ENCODE measurements at regions not wholly inside any gene's neighbourhood (a gene's known extent, or its start where the extent isn't known, plus 50 kb on each side); places are given as distances from the start of the nearest gene placed in this dataset.

DNA sequence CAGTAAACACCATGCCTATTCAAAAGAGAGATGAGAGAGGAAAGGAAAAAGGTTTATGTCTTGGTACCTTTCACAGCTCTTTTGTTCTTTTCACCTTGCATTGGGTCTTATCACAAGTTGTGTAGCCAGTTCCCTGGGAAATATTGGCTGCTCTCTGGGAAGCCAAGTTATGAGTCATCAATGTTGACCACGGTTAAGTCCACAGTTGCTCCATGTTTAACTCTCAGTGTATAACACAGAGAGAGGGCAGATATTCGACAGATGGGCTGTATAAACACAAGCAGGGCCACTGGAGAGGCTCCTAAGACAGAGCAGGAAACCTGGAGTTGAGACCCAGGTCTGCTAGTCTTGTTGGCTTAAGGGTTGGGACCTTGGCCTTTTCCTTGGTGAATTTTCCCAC, 718.6 kb downstream of the QKI start:
- no peak for DNase-seq

DNA sequence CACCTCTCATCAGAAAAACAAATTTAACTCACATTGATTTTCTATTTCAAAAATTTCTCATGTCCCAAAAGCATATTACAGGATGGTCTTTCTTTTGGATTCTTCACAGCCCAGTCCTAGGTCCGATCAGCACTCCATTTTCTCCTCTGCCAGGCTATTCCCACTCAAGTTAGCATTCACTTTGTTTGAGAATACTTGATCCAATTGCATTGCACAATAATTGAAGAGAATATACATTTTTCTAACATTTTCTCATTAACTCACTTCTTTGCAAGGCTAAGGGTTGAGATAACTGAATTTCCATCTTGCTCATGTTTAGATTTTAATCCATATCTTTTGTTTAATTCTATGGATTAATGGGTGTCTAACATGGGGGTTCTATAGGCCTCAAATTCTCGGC, 716.1 kb downstream of the QKI start:
- no peak for DNase-seq

DNA sequence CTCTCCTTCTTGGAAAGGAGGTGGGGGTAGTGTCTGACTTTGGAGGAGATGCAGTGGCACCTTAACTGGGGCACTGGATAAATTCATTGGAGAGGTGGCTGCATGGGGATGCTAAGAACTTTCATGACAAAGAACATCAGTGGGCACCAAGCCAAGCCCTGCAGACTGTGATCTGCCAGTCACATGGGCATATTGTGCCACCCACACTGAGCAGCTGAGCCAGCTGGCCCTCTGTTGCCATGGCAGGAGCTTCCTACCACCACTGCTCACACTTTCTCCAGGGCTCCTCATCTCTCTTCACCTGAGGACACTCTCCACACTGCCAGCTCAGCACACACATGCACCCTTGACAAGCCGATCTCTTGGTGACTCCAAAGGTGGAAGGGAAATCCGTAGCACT, 715.6 kb downstream of the QKI start:
- no peak for DNase-seq

DNA sequence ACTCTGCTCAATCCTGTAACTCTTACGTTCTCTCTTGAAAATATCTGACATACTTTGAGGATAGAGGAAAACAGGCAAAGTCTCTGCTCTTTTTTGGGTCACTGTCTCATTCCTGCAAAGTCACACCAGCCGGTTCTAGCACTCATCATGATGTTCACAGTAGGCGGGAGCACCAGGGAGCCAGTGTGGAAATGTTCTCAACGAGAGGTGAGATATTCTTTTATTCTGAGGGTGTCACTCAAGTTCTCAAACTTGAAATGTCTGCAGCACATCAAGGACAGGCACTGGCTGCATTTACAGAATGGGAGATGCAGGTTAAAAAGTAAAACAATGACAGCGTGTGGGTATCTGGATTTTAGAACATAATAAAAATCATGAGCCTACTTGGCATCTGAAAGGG, 714.7 kb downstream of the QKI start:
- no peak for DNase-seq

DNA sequence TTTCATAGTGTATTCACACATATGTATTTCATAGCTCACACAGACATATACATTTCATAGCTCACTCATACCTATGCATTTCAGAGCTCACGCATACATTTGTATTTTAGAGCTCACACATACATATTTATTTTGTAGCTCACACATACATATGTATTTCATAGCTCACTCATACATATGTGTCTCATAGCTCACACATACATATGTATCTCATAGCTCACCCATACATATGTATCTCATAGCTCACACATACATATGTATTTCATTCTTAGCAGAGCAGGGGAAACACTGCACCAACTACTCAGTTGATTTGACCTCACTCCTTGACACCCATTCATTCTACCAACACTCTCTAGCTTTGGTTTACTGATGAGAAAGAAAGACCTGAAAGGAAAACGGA, 713.6 kb downstream of the QKI start:
- DNase-seq = no peak

DNA sequence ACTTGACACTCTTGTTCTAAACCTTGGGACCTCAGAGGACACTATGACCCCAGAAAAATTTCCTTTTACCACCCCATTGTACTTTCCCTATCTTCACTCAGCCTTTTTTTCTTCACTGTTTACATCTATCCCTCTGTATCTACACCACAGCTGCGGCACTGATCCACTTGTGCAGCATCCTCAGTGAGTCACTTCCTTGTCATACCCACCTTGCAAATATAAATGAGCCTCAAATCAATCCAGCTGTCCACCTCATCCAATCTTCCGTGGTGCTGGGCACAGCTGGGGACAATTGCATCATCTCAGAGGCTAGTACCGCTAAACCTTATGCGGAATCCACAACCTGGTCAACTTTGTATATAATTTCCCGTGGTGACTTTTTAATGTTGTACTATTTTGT, 710.5 kb downstream of the QKI start:
- no peak for DNase-seq

DNA sequence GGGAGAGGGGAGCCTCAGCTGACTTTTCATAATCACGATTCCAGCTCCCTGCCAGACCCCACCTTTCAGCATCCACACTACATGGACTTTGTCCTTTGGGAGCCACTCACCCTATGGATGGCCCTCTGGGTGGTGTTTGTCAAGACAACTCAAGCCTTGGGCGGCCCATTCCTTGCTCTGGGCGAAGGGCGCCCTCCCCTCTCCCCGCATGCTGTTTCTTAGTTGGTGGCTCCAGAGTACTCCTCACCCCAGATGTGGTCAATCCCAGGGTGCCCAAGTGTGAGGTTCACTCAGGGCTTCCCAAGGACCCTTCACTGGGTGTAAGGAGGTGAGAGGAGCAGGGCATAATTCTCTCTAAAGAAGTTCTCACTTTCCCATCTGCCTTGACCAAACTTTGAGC, 710.0 kb downstream of the QKI start:
- no peak for DNase-seq

DNA sequence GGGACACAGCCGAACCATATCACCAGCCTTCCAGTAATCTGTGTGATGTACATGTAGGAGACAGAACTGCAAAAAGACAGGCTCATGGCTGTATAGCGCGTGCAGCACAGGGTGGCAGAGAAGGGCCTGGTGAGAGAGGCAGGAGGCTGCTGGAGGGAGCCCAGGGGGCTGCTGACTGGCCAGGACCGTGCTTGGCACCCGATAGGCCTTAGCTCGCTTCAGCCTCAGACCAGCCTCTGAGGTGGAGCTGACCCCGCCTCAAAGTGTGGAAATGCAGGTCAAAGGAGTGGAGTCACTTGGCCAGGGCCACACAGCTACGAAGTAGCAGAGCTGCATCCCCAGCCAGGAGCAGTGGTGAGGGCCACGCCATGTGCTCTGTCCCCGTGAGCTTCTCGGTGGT, 707.6 kb downstream of the QKI start:
- DNase-seq = no peak

DNA sequence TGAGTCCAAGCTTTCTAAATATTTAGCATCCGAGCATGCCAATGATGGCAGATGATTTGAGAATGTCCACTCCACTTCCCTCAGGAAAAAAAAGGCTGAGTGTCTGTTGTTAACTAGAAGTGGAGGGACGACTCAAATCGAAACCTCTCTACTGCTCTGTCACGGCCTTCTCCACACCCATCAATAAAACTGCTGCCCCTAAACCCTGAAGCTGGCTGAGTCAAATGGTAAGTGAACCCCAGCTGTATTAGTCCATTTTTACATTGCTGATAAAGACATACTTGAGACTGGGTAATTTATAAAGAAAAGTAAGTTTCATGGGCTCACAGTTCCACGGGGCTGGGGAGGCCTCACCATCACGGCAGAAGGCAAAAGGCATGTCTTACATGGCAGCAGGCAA, 707.0 kb downstream of the QKI start:
- no peak for DNase-seq

DNA sequence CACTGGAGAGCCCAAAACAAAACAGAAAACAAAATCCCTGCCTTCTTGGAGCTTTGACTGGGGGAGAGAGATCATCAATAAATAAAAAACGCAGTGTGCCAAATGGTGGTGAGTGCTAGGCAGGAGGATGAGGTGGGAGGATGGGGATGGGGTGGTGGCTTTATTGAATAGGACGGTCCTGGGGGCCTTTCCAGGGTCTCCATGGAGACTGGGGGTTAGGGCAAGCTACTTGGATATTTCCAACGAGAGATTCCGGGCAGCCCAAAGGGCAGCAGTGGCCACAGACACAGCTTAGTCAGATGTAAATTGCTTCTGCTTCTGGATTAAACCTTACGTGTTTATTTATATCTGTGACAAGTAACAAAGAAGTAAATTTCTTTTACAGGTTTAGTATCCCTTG, 700.1 kb downstream of the QKI start:
- no peak for DNase-seq

DNA sequence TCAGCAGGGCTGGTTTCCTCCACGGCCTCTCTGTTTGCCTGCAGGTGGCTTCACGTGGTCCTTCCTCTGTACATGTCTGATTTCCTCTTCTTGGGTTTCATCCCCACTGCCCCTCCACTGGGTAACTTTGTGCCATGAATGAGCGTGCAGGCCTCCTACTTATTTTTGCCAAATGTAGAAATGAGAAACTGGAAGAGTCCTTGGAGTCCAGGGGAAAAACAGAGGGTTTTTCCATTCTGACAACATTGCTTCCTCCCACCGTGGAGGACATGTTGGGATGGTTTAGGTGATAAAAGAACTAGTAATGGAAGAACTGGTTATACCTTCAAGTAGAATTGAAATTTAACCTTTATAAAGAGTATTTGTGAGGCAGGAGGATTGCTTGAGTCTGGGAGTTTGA, 699.5 kb downstream of the QKI start:
- DNase-seq = no peak

DNA sequence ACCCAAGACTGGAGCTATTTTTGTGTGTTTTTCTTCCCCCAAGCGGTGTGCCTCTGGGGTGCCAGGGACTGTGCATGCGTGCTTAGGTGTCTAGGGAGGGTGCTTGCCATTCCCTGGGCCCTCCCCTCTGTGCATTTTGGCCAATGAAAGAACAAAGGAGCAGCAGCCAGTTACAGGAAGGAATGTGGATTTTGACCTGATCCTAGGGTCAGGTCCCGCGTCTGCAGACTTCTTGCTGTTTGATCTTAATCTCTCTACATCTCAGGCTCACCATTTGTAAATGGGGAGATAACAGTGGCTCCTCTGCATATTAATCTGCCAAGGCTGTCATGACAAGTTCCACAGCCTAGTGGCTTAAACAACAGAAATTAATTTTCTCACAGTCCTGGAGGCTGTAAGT, 699.1 kb downstream of the QKI start:
- DNase-seq = no peak

DNA sequence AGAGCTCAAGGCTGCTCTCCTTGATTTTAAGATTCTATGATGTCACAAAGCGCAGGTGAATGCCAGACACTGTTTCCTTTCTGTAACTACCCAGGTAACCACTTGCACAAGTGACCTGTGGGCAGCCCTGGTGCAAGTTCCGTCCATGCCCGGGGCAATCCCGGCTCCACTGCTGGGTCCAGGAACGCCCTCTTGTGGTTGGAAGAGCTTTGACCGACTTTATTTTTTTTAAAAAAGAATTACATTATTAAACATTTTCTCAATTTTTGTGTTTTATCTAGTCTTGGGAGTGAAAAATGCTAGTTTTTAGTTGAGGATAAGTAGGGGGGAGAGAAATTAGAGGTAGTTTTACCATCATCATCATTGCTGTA, 695.2 kb downstream of the QKI start:
- DNase-seq = no peak

DNA sequence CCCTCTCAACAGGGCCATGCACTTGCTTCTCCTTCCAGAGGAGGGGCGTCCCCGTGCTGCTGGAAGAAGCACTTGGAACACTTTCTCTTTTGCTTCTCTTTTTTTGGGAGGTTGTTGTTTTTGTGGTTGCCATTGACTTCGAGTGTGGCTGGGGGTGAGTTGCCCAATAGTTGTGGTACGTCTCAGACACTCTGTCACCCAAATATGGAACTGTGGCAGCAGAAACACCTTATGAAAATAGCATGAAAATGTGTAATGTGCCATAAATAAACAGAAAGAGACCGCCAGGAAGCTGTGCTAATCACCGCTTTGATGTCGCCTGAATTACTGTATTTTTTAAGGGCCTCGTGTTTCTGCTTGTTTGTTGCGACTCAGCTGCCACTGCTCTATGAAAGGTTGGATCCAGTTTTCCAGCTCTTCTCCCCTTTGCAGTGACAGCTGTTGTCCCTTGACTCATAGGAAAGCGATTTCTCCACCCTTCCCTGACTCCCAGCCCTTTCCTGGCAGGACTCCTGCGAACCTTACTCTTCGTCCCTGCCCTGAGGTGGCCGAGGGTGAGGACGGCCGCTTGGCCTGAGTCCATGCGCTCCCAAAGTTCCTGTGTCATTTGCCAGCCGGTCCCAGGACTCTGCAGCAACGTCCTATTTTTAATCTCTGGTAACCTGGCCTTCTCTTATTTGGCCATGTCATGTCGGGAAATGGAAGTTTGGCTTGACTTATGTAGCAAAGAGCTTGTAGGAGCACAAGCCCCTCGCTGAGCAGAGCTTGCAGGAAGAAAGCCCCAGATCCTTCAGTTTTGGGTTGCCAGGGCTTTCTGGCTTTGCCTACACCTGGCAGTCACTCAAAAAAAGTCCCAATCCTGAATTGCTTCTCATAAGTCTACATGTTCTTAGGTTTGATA, 694.6 kb downstream of the QKI start:
- no peak for DNase-seq

DNA sequence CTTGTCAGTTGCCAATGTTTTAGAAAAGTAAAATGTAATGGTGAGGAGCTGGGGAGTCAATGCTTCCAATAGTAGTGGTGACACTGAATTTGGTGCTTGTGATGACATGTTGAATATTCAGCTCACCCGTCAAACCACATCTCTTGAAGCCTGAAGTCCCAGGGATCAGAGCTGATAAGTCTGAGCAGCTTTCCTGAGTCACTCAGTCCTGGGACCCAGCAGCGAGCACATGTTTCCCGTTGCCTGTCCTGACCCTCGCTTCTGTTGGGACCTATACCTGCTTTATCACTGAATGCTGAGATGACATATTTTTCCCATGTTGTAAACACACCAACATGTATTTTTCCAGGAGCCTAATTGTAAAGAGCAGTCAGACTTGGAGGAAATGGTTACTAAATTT, 693.6 kb downstream of the QKI start:
- no peak for DNase-seq

DNA sequence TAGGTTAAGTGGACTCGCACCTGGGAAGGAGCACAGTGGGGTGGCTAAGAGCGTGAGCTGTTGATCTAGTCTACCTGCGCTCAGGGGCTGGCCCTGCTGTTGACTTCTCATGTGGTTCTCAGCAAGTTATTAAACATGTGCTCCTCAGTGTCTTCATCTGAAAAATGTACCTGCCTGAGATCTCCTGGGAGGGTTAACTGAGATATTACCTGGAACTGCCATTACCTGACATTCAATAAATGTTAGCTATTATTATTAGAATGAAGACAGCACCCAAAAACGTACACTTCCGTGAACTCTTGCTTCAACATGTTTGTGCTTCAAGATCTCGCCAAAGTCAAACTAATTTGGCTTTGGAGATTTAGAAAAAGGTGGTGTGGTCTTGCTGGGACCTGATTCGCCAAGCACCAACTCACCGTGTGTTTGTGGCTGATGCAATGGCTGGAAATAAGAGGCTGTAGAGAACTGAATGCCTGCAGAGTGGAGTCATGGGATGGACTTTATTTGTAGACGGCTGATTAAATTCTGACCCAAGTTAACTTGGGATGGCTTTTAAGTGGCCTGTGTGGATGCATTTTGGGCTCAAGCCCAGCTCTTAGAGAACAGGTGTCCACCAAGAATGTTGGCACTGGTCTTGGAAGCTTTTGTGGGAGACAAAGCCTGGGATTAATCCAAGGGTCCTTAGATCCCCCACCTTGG, 692.9 kb downstream of the QKI start:
- no peak for DNase-seq

DNA sequence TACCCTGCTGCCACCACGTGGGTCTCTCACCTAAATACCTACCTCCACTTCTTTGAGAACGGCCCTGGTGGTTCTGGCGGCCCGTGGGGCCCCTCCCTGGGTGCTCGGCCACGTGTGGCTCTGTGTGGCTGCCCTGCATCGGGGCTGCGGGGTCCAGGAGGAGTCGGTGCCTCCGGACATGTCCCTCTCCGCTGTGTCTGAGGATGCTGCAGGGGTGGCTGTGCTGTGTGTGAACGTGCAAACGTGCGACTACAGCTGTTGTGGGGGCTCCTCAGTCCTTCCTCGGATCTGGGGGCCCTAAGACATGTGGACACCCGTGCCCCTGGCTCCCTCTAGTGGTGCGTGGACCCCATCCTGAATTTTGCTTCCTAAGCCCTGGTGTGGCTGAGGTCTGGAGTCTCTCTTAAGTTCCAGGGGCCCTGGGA, 691.8 kb downstream of the QKI start:
- no peak for DNase-seq

DNA sequence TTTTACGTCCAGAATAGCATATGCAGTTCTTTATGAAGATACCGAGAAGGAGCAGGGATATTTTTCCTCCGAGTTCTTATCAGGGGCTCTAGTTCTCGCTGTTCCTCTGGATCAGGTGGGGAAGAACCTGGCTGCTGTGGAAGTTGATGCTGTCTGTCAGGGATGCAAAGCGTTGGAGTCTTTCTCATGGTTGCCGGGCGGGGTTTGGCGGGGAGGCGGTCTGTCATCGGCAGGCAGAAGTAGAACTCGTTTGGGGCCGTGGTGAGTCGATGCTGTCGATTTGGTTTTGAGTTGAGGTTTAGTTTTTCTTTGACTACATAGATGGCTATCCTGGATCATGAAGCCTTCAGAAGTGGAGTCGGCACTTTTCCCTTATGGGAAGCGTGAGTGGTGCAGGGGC, 691.2 kb downstream of the QKI start:
- DNase-seq = no peak

DNA sequence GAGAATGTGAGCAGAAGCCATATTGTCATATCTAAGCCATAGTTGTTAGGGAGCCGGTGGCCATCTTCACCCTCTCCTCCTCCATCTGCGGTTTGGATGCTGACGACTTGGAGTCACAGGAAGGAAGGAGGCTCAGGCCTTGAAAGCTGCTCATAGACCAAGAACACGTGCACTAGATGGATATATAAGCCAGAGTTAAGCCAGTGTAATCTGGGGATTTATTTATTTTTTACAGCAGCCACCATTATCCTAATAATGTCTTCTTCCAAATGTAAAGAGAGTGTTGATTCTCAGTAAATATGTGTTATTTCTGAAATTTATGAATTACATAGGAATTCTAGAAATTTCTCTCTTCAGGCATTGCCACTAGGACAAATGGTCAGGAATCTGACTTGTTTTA, 689.9 kb downstream of the QKI start:
- no peak for DNase-seq

DNA sequence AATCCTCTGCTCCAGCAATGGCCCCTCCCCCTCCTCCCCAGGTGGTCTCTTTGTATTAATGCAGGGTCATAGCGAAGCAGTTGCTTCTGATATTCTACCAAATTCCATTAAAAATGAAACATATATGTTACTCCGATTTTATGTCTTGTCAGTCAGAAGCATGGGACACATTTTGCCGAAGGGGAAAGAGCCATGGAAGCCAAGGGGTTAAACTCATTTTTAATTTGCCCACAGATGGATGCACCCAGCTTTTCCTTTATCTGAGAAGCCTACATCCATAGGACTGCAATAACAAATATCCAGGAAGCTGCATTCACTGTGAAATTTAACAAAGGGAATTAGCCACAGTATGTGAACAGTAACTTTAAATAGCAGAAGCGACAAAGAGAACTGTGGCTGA, 688.2 kb downstream of the QKI start:
- DNase-seq = no peak

DNA sequence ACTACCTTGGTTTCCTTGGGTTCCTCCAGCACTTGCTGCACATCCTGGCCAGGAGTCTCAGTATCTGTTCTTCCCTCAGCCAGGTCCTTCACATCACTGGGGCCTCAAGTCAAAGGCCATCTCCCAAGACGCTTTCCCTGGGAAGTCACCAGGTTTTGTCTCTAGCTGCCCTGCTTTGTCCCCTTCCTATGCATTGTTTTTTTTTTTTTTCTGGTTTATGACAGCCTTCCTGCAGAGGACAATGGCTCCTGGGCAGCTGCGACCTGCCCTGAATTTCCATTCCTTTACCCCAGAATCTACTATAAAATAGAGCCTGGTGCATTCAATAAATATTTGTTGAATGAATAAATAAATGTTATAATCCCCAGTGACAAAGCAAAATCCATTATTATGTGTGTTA, 687.3 kb downstream of the QKI start:
- DNase-seq = no peak

DNA sequence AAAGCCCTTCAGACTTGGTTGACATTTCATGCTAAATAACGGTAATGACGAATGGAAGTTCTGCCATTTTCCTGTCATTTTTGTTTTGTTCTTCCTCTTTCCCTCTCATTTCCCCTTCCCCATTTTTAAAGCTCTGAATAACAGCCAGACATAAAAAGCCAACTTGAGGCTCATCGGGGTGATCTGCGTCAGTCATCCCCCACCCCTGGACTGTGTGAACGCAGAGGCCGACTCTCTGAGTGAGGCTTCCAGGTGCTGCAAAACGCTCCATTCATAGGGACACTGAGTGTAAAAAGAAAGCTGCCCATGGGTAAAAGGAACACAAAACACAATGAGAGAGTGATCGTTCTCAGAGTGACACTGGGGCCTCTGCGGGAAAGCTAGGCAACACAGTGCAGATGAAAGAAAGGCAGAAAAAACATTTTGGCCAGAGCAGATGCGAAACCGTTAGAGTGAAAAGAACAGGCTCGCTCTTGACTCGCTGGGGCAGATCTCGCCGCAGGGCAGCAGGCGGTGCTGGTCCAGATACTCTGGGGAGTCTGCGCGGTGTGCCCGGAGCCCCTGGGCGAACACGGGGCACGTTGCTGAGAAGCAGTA, 684.8 kb downstream of the QKI start:
- DNase-seq = no peak

DNA sequence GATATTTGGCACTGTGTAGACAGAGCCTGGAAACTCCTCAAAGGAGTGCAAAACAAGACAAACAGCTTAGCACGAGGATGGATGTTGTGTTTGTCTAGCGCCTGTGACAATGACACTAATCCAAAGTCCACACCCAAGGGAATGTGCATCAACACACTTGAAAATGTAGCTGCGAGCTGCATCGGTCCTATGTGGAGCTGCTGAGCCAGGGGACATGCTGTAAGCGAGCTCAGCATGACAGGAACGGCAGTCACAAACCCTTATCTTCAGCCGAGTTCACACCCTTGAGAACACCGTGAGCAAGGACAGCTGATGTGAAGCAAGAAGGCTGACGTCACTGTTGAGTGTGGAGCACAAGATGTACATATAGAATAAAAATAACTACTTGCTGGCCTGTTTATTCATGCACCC, 684.3 kb downstream of the QKI start:
- no peak for DNase-seq
